ENCODE measurements at regions not wholly inside any gene's neighbourhood (a gene's known extent, or its start where the extent isn't known, plus 50 kb on each side); places are given as distances from the start of the nearest gene placed in this dataset.

DNA sequence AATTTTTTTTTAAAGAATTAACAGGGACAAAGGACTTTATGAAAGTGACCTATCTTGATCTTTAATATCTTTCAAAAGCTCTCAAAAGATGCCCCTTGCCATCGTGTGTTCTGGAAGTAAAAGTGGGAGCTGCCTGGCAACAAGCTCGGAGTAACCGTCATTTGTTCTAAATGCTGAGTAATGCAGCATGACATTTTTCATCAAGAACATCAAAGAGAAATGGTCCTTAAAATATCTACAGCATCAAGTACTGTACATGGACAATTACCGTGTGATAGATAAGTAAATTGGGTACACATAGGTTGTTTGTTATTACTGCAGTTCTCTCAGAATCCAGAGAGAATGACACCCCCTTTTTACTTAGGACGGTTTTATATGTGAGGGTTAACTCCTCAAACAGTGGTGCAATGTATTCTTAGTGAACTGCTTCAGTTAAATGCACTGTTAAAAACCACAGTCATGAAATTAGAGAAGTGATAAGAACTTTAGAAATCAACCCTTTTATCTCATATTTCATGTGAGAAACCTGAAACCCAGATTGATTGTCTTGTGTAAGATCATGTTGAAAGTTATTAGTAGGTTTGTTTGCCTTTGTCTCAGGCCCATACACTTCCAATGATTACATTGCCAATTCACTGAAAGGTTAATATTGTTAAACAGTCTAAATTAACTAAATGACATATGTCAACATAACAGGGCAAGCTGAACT is 90.6 kb upstream of the HNMT start:
- Histone ChIP-seq H3K4me3 (IDR thresholded peaks at IDR 0.05; ENCODE audit: insufficient read depth, low read depth, low read length) (no peak overlapping the region), H3K27me3 (ENCODE audit: insufficient read depth, low read depth) (no peaks in the 10 kb centered on the region), H3K36me3 (ENCODE audit: insufficient read depth) (no peaks in the 10 kb centered on the region), H3K4me1 (ENCODE audit: low read depth, poor library complexity, severe bottlenecking) (no peaks in the 10 kb centered on the region), H3K27ac (no peak overlapping the region), H3K4me2 (no peak overlapping the region), H3K79me2 (ENCODE audit: insufficient read depth, low read depth) (no peaks in the 10 kb centered on the region), H4K20me1 (ENCODE audit: insufficient read depth) (no peaks in the 10 kb centered on the region), H3K9ac (no peak overlapping the region), H2AFZ (ENCODE audit: low read depth) (no peak overlapping the region)
- TF ChIP-seq, protein P1, sequence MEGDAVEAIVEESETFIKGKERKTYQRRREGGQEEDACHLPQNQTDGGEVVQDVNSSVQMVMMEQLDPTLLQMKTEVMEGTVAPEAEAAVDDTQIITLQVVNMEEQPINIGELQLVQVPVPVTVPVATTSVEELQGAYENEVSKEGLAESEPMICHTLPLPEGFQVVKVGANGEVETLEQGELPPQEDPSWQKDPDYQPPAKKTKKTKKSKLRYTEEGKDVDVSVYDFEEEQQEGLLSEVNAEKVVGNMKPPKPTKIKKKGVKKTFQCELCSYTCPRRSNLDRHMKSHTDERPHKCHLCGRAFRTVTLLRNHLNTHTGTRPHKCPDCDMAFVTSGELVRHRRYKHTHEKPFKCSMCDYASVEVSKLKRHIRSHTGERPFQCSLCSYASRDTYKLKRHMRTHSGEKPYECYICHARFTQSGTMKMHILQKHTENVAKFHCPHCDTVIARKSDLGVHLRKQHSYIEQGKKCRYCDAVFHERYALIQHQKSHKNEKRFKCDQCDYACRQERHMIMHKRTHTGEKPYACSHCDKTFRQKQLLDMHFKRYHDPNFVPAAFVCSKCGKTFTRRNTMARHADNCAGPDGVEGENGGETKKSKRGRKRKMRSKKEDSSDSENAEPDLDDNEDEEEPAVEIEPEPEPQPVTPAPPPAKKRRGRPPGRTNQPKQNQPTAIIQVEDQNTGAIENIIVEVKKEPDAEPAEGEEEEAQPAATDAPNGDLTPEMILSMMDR (conservative IDR thresholded peaks at IDR 0.05; ENCODE audit: low read depth, low read length): no peak

DNA sequence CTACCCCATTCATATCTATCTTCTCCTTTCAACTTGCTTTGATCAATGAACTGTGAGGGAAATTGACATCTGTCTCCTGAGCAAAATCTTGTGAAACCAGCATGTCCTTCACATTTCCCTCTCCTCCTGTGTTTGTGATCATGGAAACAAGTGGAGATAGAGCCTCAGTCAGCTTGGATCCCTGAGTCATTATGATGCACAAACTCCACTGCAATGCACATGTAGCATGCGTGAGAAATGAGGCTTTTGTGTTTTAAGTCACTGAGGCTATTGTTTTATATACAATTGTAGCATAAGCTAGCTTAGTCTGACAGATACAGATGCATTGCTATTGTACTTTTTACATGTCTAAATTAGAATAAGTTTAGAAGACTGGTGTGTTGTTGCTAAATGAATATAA is 85.2 kb upstream of the HNMT start:
- Histone ChIP-seq H3K36me3 (ENCODE audit: insufficient read depth) (no peaks in the 10 kb centered on the region), H3K9ac (no peak overlapping the region), H2AFZ (ENCODE audit: low read depth) (no peak overlapping the region), H3K27me3 (ENCODE audit: insufficient read depth, low read depth) (no peaks in the 10 kb centered on the region), H3K4me2 (no peak overlapping the region), H3K4me3 (IDR thresholded peaks at IDR 0.05; ENCODE audit: insufficient read depth, low read depth, low read length) (no peak overlapping the region), H4K20me1 (ENCODE audit: insufficient read depth) (no peaks in the 10 kb centered on the region), H3K79me2 (ENCODE audit: insufficient read depth, low read depth) (no peaks in the 10 kb centered on the region), H3K4me1 (ENCODE audit: low read depth, poor library complexity, severe bottlenecking) (no peaks in the 10 kb centered on the region), H3K27ac (no peak overlapping the region)
- TF ChIP-seq, protein P1 (conservative IDR thresholded peaks at IDR 0.05; ENCODE audit: low read depth, low read length): no peak

DNA sequence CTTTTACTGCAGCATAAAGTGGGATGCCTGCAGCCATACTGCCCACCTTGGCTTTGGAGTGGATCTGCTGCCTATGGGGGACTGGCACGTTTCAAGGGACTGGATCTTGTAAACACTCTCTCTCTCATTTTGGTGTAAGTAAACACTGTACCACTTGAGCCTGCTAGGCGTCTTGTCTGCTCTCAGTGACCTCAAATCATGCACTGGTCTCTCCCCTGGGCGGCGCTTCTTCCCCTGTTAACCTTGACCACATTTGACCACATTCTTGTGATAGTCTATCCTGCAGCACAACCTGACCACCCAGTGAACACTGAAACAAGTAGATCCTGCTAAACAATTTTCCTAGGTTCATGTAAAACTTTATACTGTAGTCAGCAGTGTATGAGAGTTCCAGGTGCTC is 82.6 kb upstream of the HNMT start:
- Histone ChIP-seq H3K4me1 (ENCODE audit: low read depth, poor library complexity, severe bottlenecking) (no peaks in the 10 kb centered on the region), H3K27me3 (ENCODE audit: insufficient read depth, low read depth) (no peaks in the 10 kb centered on the region), H4K20me1 (ENCODE audit: insufficient read depth) (no peaks in the 10 kb centered on the region), H3K4me3 (IDR thresholded peaks at IDR 0.05; ENCODE audit: insufficient read depth, low read depth, low read length) (no peak overlapping the region), H3K36me3 (ENCODE audit: insufficient read depth) (no peaks in the 10 kb centered on the region), H3K27ac (no peak overlapping the region), H2AFZ (ENCODE audit: low read depth) (no peak overlapping the region), H3K4me2 (no peak overlapping the region), H3K9ac (no peak overlapping the region), H3K79me2 (ENCODE audit: insufficient read depth, low read depth) (no peaks in the 10 kb centered on the region)
- TF ChIP-seq, protein P1 (conservative IDR thresholded peaks at IDR 0.05; ENCODE audit: low read depth, low read length): no peak

DNA sequence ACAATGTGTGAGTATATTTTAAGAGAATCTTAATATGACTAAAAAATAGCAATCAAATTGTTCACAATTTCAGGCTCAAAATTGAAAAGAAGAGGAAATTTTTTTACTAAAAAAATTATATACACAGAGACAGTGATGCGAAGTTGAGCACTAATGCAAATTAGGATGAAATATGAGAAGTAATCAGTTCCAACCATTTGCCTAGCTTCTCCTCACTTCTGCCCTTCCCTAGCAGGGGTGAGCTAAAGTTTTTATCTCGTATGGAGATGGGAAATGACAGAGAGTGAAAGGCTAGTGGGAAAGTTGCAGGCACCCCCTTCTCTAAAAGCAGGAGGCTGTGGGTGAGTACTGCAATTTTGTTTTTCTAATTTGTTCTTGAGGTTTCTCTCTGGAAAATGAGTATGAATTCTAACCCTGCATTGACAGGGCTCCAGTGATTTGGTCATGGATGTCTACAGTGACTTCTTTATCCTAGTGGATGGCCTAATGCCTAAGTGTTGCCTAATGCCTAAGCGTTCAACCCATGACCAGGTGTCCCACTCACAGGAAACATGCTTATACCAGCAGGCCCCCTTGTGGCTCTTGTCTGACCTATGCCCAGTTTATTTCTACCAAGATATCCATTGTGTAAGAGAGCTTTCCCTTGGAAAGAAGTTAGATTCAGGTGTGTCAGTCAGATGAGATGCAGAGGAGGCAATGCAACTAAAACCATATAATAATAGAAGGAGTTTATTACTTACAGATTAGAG is 78.0 kb upstream of the HNMT start:
- no peaks in the 10 kb centered on the region for H4K20me1 ChIP-seq (ENCODE audit: insufficient read depth)
- no peaks in the 10 kb centered on the region for H3K4me1 ChIP-seq (ENCODE audit: low read depth, poor library complexity, severe bottlenecking)
- H2AFZ ChIP-seq (ENCODE audit: low read depth): no peak overlapping the region
- no peak overlapping the region for H3K4me2 ChIP-seq
- no peak overlapping the region for H3K4me3 ChIP-seq (IDR thresholded peaks at IDR 0.05; ENCODE audit: insufficient read depth, low read depth, low read length)
- H3K27ac ChIP-seq: no peak overlapping the region
- no peaks in the 10 kb centered on the region for H3K27me3 ChIP-seq (ENCODE audit: insufficient read depth, low read depth)
- no peaks in the 10 kb centered on the region for H3K36me3 ChIP-seq (ENCODE audit: insufficient read depth)
- TF ChIP-seq, protein P1 (conservative IDR thresholded peaks at IDR 0.05; ENCODE audit: low read depth, low read length): no peak
- H3K79me2 ChIP-seq (ENCODE audit: insufficient read depth, low read depth): no peaks in the 10 kb centered on the region
- H3K9ac ChIP-seq: no peak overlapping the region

Data from KMS-11 (cell line).